HG02938 (cell line): ENCODE measurements at regions not wholly inside any gene's neighbourhood (a gene's known extent, or its start where the extent isn't known, plus 50 kb on each side); places are given as distances from the start of the nearest gene placed in this dataset.
"Not testable (repeated sequence)": the region's sequence is repeated elsewhere in the genome, so short reads cannot be mapped to it uniquely, and the experiment has no call there.

ENCODE experiments used
- ATAC-seq: cut with Tn5 transposase; IDR thresholded peaks from one replicate; pipeline ENCODE4 v1.9.1; 2021; ENCODE audit warnings: mild to moderate bottlenecking, moderate library complexity; ENCODE audit not compliant: unreplicated experiment

GRCh38 chr6:69489970-69490369, 306.8 kb downstream of the LMBRD1 start:
- ATAC-seq = no peak

DNA sequence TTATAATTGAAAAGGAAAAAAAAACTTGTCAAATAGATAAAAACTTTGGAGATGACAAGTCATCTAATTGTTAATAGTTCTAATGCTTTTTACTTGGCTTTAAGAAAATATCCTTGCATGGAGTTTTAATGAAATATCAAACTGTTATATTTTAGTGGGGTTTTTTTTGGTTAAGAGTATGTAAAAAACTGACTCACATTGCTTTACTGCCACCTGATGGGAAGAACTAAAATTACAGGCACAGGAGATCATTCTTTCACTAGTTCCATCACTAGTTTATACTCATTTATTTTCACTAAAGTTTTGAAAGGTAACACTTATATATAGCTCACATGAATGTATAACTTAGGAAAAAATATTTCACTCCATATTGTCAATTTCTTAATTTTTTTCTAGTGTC, 309.1 kb downstream of the LMBRD1 start:
- ATAC-seq = no peak

DNA sequence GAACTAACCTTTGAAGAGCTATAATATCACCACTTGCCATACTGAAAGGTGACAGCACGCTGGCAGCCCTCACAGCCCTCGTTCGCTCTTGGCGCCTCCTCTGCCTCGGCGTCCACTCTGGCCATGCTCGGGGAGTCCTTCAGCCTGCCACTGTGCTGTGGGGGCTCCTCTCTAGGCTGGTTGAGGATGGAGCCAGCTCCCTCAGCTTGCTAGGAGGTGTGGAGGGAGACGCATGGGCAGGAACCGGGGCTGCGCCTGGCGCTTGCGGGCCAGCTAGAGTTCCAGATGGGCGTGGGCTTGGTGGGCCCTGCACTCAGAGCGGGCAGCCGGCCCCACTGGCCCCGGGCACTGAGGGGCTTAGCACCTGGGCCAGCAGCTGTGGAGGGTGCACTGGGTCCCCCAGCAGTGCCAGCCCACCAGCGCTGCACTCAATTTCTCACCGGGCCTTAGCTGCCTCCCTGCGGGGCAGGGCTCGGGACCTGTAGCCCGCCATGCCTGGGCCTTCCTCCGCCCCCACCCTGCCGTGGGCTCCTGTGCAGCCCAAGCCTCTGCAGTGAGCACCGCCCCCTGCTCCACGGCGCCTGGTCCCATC, 329.7 kb downstream of the LMBRD1 start:
- ATAC-seq = no peak

DNA sequence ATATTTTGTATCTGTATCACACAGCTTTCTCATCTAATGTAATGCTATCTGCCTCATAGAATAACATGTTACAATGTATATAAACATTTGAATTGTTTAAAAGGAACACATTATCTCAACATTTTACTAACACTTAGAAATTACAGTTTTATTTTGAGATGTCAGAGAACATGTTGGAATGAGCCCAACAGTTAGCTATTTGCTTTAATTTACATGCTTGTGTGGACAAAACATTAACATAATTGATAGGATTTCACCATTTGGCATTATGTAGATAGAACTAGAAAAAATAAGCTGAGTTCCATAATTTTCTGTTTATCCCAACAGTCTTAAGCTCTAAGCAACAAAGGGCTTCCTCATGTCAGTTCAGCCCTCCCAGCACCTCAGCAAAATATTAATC, 330.9 kb downstream of the LMBRD1 start:
- no peak for ATAC-seq

GRCh38 chr6:69456086-69456485, 340.7 kb downstream of the LMBRD1 start:
- ATAC-seq = no peak

DNA sequence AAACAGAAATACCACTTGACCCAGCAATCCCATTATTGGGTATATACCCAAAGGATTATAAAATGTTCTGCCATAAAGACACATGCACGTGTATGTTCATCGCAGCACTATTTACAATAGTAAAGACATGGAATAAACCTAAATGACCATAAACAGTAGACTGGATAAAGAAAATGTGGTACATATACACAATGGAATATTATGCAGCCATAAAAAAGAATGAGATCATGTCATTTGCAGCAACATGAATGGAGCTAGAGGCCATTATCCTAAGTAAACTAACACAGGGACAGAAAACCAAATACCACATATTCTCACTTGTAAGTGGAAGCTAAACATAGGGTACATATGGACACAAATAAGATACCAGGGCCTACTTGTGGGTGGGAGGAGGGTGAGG, 342.2 kb downstream of the LMBRD1 start:
- not testable (repeated sequence) for ATAC-seq

DNA sequence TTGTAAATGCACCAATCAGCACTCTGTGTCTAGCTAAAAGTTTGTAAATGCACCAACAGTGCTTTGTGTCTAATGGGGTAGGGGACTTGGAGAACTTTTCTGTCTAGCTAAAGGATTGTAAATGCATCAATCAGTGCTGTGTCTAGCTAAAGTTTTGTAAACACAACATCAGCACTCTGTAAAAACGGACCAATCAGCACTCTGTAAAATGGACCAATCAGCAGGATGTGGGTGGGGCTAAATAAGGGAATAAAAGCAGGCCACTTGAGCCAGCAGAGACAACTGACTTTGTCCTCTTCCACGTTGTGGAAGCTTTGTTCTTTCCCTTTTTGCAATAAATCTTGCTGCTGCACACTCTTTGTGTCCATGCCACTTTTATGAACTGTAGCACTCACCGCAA, 346.3 kb downstream of the LMBRD1 start:
- ATAC-seq = not testable (repeated sequence)

DNA sequence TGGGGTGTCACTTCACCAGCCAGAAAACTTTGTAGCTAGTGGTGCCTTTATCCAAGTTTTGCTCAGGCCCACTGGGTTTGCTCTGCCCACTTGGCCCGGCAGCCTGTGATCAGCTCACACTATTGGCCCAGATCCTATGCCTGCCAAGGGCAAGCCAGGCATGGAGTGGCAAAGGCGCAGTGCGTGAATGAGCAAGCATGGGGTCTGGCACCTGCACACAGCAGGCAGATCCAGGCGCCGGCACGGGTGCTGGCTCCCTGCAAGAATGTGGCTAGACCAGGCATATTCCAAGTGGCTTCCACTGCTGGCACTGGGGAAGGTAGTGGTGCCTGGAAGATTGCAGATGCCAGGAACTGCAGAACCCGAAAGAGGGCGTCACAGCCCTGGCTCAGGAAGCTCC, 346.9 kb downstream of the LMBRD1 start:
- no peak for ATAC-seq
